ENCODE measurements at regions not wholly inside any gene's neighbourhood (a gene's known extent, or its start where the extent isn't known, plus 50 kb on each side); places are given as distances from the start of the nearest gene placed in this dataset.
"Not testable (repeated sequence)": the region's sequence is repeated elsewhere in the genome, so short reads cannot be mapped to it uniquely, and the experiment has no call there.

- DNase-seq (ENCODE audit: low spot score): not testable (repeated sequence)
These were observed 286.2 kb upstream of the C1QTNF3 start for GRCh38 chr5:34329201-34329600.

- DNase-seq (ENCODE audit: low spot score): not testable (repeated sequence)
These were observed 286.6 kb upstream of the C1QTNF3 start for GRCh38 chr5:34329611-34330108.

DNA sequence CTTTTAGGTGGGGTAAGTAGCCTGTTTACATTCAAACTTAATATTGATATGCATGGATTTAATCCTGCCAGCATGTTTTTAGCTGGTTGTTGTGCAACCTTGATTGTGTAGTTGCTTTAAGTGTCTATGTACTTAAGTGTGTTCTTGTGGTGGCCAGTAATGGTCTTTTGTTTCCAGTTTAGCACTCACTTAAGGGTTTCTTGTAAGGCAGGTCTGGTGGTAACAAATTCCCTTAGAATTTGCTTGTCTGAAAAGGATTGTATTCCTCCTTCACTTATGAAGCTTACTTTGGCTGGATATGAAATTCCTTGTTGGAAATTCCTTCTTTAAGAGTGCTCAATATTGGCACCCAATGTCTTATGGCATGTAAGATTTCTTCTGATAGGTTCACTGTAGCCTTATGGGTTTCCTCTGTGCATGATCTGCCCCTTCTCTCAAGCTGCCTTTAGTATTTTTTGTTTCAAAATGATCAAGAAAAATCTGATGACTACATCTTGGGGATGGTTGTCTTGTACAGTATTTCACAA, 289.0 kb upstream of the C1QTNF3 start:
- DNase-seq (ENCODE audit: low spot score): not testable (repeated sequence)

DNA sequence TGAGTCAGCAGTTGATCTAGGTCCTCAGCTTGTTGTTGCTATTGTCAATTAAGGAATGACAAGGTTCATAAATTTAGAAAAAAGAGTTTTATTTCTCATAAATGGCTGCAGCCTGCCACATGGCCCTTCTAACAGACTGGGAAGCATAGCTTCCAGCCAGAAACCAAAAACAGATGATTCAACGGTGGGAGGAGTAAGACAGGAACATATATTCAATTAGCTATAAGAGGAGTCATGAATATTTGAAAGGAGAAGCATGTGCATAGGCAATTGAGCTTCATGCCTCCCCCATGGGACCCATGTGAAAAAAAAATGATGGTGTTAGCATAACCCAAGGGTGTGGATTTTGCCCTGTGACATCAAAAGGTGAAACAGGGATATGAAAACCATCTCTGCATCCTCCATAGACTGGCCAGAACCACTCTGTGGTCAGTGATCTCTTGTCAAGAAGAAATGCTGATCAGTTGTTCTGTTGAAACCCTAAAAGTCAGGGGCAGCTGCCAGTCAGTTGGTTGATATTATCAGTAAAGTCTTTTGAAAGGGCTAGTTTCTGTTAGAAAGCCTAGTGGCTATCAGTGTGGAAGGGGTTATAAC, 296.5 kb upstream of the C1QTNF3 start:
- not testable (repeated sequence) for DNase-seq (ENCODE audit: low spot score)

DNA sequence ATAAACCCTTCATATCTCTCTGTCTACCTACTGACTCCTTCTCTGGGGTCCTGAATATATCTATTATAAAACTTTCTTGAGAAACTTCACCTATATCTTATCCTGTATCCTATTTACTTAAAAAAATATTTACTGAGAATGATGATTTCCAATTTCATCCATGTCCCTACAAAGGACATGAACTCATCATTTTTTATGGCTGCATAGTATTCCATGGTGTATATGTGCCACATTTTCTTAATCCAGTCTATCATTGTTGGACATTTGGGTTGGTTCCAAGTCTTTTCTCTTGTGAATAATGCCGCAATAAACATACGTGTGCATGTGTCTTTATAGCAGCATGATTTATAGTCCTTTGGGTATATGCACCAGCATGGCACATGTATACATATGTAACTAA, 301.7 kb upstream of the RAI14 start:
- DNase-seq (ENCODE audit: low spot score): not testable (repeated sequence)

DNA sequence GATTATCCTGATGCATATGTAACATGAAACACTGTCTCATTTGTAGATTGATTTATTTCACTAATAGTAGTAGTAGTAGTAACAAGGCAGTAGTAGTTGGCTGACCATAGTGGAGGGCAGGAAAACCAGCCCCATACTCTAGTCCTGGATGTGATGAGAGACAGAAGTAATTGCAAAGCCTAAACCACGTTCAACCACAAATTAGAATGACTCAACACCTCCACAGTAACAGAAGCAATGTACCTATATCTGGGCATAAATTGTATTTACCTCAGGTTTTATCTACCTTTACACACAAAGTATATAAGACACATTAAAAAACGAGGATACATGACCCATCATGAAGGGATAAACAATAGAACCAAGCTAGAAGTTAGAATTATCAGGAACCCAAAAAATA, 284.7 kb upstream of the RAI14 start:
- DNase-seq (ENCODE audit: low spot score): not testable (repeated sequence)

GRCh38 chr5:34371817-34372216, 284.3 kb upstream of the RAI14 start:
- not testable (repeated sequence) for DNase-seq (ENCODE audit: low spot score)

- DNase-seq (ENCODE audit: low spot score): not testable (repeated sequence)
These were observed 283.4 kb upstream of the RAI14 start for GRCh38 chr5:34372739-34373138.

- DNase-seq (ENCODE audit: low spot score): not testable (repeated sequence)
These were observed 278.5 kb upstream of the RAI14 start for GRCh38 chr5:34377651-34378050.

- DNase-seq (ENCODE audit: low spot score): not testable (repeated sequence)
These were observed 277.6 kb upstream of the RAI14 start for GRCh38 chr5:34378498-34378897.

DNA sequence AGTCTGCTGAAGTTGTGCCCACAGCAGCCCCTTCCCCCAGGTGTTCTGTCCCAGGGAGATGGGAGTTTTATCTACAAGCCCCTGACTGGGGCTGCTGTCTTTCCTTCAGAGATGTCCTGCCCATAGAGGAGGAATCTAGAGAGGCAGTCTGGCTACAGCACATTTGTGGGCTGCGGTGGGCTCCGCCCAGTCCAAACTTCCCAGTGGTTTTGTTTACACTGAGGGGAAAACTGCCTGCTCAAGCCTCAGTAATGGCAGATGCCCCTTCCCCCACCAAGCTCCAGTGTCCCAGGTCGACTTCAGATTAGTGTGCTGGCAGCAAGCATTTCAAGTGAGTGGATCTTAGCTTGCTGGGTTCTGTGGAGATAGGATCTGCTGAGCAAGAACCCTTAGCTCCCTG, 267.4 kb upstream of the RAI14 start:
- DNase-seq (ENCODE audit: low spot score): not testable (repeated sequence)

DNA sequence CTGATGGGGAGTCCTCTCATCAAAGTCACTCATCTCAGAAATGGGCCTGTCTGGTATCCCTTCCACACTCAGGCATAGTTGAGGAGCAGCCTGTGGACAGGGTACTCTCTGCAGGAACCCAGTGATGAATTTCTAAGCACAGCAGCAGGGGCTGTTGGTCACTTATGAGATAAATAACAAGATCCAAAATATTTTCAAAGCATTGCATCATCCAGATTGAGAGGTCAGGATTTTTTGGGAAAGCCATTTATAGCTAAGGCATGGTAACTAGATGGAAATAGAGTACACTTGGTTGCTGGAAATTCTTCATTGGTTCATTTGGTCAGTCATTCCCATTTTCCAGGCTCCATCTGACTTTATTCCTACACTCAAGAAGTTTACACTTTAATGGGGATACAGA, 246.8 kb upstream of the RAI14 start:
- DNase-seq (ENCODE audit: low spot score): no peak

DNA sequence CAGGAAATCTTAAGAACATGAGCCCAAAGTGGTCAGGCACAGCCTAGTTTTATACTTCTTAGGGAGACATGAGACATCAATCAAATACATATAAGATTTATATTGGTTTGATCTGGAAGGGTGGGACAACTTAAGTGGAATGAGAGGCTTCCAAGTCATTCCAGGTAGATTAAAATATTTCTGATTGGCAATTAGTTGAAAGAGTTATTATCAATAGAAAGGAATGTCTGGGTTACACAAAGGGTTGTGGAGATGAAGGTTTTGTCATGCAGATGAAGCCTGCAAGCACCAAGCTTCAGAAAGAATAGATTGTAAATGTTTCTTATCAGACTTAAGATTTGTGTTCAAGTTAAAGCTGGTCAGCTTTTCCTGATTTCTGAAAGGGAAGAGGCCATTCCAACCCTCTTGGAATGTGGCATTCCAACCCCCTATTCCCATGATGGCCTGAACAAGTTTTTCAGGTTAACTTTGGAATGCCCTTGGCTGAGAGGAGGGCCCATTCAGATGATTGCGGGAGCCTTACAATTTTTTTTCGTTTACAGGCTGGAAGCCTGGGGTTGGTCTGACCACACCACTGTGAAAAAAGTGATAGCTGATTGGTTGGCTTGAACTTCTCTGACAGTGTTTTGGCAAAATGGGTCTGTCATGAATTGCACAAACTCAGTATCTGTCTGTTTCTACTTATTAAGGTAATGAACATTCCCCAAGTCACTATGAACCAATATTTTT, 245.6 kb upstream of the RAI14 start:
- DNase-seq (ENCODE audit: low spot score): no peak

DNA sequence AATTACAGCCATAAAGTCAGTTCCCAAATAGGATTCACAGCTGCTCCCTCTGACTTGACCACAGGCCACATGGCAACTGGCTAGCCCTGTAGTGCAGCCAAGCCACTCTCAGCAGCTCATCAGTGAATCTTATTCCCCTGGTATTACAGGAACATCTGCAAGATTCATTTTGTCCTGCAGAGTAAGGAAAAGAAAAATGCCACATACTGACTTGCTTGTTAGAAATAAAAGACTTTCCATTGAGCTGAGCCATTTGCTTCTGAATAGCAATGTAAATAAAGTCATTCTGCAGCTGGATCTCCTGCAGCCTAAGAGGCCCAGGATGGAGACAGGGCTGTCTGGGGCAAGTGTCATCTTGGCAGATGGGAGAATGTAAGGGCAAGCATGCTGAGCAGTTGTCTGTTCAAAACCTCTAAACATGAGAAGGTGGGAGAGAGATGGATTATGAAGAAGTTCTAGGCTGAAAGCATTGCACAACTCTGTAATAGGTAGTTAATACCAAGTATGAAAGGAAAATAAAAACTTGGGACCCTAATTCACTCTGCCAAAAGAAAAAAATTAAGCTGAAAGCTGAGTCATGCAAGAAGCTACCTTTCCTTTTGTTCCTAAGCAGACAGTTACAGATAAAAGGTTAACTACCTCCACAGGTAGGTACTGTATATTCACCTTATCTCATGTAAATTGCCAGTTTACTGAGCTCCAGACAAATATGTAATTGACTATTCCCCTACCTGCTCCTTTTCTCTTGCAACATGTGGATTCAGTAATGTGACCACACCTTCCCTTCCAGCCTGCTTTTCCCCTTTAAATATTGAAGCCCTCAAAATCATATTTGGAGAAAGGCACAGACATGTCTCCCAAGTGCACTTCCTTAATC, 244.4 kb upstream of the RAI14 start:
- DNase-seq (ENCODE audit: low spot score): no peak

DNA sequence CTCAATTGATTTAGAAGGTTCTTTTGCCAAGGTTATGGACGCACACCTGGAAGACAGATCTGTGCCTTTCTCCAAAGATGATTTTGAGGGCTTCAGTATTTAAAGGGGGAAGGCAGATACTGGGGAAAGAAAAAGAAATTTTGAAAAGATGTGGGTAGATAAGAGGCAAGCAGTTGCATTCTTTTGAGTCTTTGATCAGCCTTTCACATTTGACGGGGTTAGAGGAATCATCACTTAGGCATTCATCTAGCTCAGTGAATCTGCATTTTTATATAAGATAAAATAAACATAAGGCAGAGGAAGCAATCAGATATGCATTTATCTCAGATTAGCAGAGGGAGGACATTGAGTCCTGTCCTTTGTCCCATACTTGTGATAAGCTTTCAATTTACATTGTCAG, 243.4 kb upstream of the RAI14 start:
- DNase-seq (ENCODE audit: low spot score): no peak

GRCh38 chr5:34415559-34416198, 240.4 kb upstream of the RAI14 start:
- DNase-seq (ENCODE audit: low spot score): no peak

DNA sequence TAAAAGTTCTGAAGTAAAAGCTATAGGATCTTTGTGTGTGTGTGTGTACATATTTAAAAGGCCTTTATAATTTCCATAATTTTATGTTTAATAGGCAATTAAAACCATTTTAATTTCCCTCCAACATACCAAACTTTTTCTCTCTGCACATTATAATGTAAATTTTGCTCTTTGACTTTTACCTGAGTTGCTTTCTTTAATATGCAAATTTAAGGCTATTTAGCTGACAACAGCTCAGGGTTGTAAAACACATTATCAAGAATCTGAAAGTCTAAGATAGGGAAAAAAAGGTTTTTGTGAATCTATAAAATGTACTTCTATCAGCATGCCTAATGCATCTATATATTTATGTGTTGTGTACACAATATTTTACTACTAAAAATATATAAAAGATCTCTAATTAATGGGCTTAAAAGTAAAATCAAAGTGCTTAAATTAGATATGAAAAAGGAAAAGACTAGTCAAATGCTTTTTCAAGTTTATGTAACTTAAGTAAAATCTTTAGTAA, 239.6 kb upstream of the RAI14 start:
- DNase-seq (ENCODE audit: low spot score): no peak

- DNase-seq (ENCODE audit: low spot score): not testable (repeated sequence)
These were observed 235.9 kb upstream of the RAI14 start for GRCh38 chr5:34420191-34420590.

GRCh38 chr5:34436761-34437501, 219.2 kb upstream of the RAI14 start:
- DNase-seq (ENCODE audit: low spot score): no peak

GRCh38 chr5:34439601-34440000, 216.5 kb upstream of the RAI14 start:
- DNase-seq (ENCODE audit: low spot score): no peak

- DNase-seq (ENCODE audit: low spot score): not testable (repeated sequence)
These were observed 214.4 kb upstream of the RAI14 start for GRCh38 chr5:34441767-34442166.

Data from Ammon's horn (tissue), 1 donor.